GM12801 (cell line): ENCODE measurements at regions not wholly inside any gene's neighbourhood (a gene's known extent, or its start where the extent isn't known, plus 50 kb on each side); places are given as distances from the start of the nearest gene placed in this dataset.

Experiments used
- CTCF ChIP-seq: IDR thresholded peaks from one replicate; pipeline ENCODE4 v1.5.1; 2011; ENCODE audit warnings: control low read depth; ENCODE audit not compliant: insufficient read length; ENCODE audit errors: extremely low read depth

GRCh38 chr14:71181215-71182003 is 274.1 kb downstream of the PCNX1 start:
- no peak for TF ChIP-seq CTCF

- no peak for TF ChIP-seq CTCF
These were observed 276.8 kb downstream of the PCNX1 start for GRCh38 chr14:71183876-71184689.

GRCh38 chr14:71185637-71186036 is 278.4 kb downstream of the PCNX1 start:
- TF ChIP-seq CTCF, result no peak

GRCh38 chr14:71187633-71188356 is 280.5 kb downstream of the PCNX1 start:
- TF ChIP-seq CTCF, result no peak

GRCh38 chr14:71190770-71191374 is 283.6 kb downstream of the PCNX1 start:
- TF ChIP-seq CTCF, result no peak

- no peak for TF ChIP-seq CTCF
These were observed 286.4 kb downstream of the PCNX1 start for GRCh38 chr14:71193663-71194062.

- TF ChIP-seq CTCF, result no peak
These were observed 287.0 kb downstream of the PCNX1 start for GRCh38 chr14:71194251-71194650.
